Spleen (tissue), 7 donors: ENCODE measurements at regions not wholly inside any gene's neighbourhood (a gene's known extent, or its start where the extent isn't known, plus 50 kb on each side); places are given as distances from the start of the nearest gene placed in this dataset.

Experiments used
- POLR2A ChIP-seq, 3 donors: fragments of 450-650 bp; IDR thresholded peaks; one replicate each; pipeline ENCODE4 v1.5.1; 2017; ENCODE audit warnings: antibody characterized with exemption in 3 of 3, mild to moderate bottlenecking in 1 of 3
- TF ChIP-seq, protein P1 (sequence below), 11 experiments: fragments of 200-600 bp in 7 of 11; fragments of 450-650 bp in 4 of 11; sonication (generic) in 4 of 11; IDR thresholded peaks in 8 of 11; conservative IDR thresholded peaks in 3 of 11; 1 replicate in 7 of 11; 2 replicates in 4 of 11; pipeline versions ENCODE4 v1.4.0 to v1.8.0; 2016 to 2021; ENCODE audit warnings: antibody characterized with exemption in 11 of 11, inconsistent platforms in 4 of 11, mild to moderate bottlenecking in 1 of 11
- donor health status: DM: no; HTN: no; CAD: no; lungs with moderate emphysema.
- donor health status: DM: no; HTN: no; CAD: no.
- donor health status: DM: no; HTN: no; CAD: no.

DNA sequence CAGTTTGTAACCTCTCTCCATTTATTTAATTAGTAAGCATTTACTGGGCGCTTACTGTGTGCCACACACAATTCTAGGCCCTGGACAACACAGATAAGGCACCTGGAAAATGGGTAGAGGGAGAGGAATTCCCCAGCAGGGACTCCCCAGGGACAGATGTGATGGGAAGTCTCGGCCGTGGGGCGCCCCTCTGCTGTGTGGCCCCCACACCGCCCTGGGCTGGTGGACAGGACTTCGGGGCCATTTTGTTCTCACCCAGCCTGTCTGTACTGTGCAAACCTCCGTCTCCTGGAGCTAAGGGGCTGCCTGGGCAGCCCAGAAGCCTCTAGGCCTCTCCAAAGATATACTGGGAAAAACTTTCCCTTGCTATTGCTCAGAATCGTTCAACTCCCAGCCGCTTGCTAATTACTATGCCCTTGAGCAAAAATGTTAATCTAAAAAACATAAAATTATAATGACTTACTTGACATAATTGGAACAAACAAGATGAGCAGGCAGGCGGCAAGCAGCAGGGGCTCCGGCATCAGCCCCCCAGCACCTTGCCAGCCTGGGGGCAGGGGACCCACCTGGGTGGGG is 64.4 kb upstream of the NCOR2 start:
- TF ChIP-seq, protein P1, sequence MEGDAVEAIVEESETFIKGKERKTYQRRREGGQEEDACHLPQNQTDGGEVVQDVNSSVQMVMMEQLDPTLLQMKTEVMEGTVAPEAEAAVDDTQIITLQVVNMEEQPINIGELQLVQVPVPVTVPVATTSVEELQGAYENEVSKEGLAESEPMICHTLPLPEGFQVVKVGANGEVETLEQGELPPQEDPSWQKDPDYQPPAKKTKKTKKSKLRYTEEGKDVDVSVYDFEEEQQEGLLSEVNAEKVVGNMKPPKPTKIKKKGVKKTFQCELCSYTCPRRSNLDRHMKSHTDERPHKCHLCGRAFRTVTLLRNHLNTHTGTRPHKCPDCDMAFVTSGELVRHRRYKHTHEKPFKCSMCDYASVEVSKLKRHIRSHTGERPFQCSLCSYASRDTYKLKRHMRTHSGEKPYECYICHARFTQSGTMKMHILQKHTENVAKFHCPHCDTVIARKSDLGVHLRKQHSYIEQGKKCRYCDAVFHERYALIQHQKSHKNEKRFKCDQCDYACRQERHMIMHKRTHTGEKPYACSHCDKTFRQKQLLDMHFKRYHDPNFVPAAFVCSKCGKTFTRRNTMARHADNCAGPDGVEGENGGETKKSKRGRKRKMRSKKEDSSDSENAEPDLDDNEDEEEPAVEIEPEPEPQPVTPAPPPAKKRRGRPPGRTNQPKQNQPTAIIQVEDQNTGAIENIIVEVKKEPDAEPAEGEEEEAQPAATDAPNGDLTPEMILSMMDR (IDR thresholded peaks at IDR 0.05 in 8 of 11, conservative IDR thresholded peaks at IDR 0.05 in 3 of 11), result no peak
- no peak for TF ChIP-seq POLR2A (IDR thresholded peaks at IDR 0.05)
